Left ventricle myocardium inferior (tissue), 1 donor: ENCODE measurements at regions not wholly inside any gene's neighbourhood (a gene's known extent, or its start where the extent isn't known, plus 50 kb on each side); places are given as distances from the start of the nearest gene placed in this dataset.

Experiments used
- DNase-seq: peaks from one replicate; pipeline ENCODE4 v3.0.0-alpha.2; 2020
- H3K27ac ChIP-seq: fragments of 200-600 bp; replicated peaks from 2 replicates; pipeline ENCODE4 v1.8.0; 2021
- H3K27me3 ChIP-seq: fragments of 200-600 bp; 2 replicates; pipeline ENCODE4 v1.8.0; 2021; ENCODE audit warnings: low read depth
- H3K36me3 ChIP-seq: fragments of 200-600 bp; 2 replicates; pipeline ENCODE4 v1.8.0; 2021
- H3K4me1 ChIP-seq: fragments of 200-600 bp; 2 replicates; pipeline ENCODE4 v1.8.0; 2021
- H3K4me3 ChIP-seq: fragments of 200-600 bp; 2 replicates; pipeline ENCODE4 v1.8.0; 2021; ENCODE audit warnings: mild to moderate bottlenecking, moderate library complexity
- H3K9me3 ChIP-seq: fragments of 200-600 bp; replicated peaks from 2 replicates; pipeline ENCODE4 v1.8.0; 2021
- CTCF ChIP-seq: fragments of 200-600 bp; IDR thresholded peaks from 2 replicates; pipeline ENCODE4 v1.8.0; 2021; ENCODE audit warnings: antibody characterized with exemption, mild to moderate bottlenecking, borderline replicate concordance
- intact Hi-C: fragments of 100-400 bp; cut with micrococcal nuclease; formaldehyde crosslinking; loops from one replicate; pipeline ENCODE4 v1.11.0; 2022
- donor health status: DM: no; HTN: yes; CAD: no; lungs with severe emphysema.

- intact Hi-C loops: no loop called here
- DNase-seq: no peak
- no peaks in the 10 kb centered on the region for H3K36me3 ChIP-seq
- no peak overlapping the region for H3K27ac ChIP-seq
- H3K9me3 ChIP-seq: peaks cover 5% of the 10 kb centered on the region
- no peak for TF ChIP-seq CTCF
- H3K27me3 ChIP-seq: peaks cover 7% of the 10 kb centered on the region
- no peaks in the 10 kb centered on the region for H3K4me1 ChIP-seq
- no peak overlapping the region for H3K4me3 ChIP-seq
These were observed 439.1 kb upstream of the KIF2A start for GRCh38 chr5:61866930-61867329.

- no peaks in the 10 kb centered on the region for H3K36me3 ChIP-seq
- no peak overlapping the region for H3K4me3 ChIP-seq
- no peak for DNase-seq
- no peak for TF ChIP-seq CTCF
- H3K27ac ChIP-seq: no peak overlapping the region
- H3K9me3 ChIP-seq: peaks cover 13% of the 10 kb centered on the region
- peaks cover 7% of the 10 kb centered on the region for H3K27me3 ChIP-seq
- no peaks in the 10 kb centered on the region for H3K4me1 ChIP-seq
- intact Hi-C loops: no loop called here
These were observed 436.7 kb upstream of the KIF2A start for GRCh38 chr5:61869333-61869732.

GRCh38 chr5:61878471-61878870 is 427.5 kb upstream of the KIF2A start:
- Histone ChIP-seq H3K9me3 (no peaks in the 10 kb centered on the region), H3K4me3 (no peak overlapping the region), H3K27ac (no peak overlapping the region), H3K27me3 (peaks cover under 1% of the 10 kb centered on the region), H3K4me1 (no peaks in the 10 kb centered on the region), H3K36me3 (no peaks in the 10 kb centered on the region)
- intact Hi-C loops: no loop called here
- TF ChIP-seq CTCF: no peak
- no peak for DNase-seq

GRCh38 chr5:61881821-61882487 is 424.1 kb upstream of the KIF2A start:
- intact Hi-C loops: no loop called here
- peaks cover 16% of the 10 kb centered on the region for H3K27me3 ChIP-seq
- no peak for DNase-seq
- no peaks in the 10 kb centered on the region for H3K36me3 ChIP-seq
- no peak for TF ChIP-seq CTCF
- H3K4me1 ChIP-seq: no peaks in the 10 kb centered on the region
- no peak overlapping the region for H3K27ac ChIP-seq
- no peaks in the 10 kb centered on the region for H3K9me3 ChIP-seq
- H3K4me3 ChIP-seq: no peak overlapping the region

DNA sequence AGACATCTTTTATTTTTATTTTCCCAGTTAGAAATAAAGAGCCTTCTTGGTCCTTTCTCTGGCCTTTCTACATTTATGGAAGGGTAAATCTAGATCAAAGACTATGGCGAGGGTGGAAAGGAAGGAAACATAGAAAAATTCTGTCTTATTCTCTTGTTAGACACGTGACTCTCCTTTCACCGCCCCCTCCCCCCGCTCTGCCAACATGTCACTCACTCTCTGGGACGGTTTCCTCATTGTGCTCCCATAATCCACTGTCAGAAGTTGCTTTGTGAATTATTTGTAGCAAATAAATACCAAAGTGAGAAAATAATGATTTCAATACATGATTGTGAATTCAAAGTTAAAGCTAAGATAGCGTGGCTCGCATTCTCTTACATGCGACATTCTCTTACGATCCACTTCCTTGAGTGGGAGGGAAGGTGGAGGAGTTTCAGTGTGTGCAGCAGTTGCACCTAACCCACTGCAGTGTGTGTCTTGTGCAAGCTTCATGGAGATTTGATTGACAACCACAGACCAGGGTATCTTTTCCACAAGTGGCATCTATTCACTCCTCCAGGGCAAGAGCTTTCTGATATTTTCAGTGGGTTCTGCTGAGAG is 423.0 kb upstream of the KIF2A start:
- Histone ChIP-seq H3K27ac (no peak overlapping the region), H3K36me3 (no peaks in the 10 kb centered on the region), H3K27me3 (peaks cover 24% of the 10 kb centered on the region), H3K4me1 (no peaks in the 10 kb centered on the region), H3K4me3 (no peak overlapping the region), H3K9me3 (no peaks in the 10 kb centered on the region)
- no peak for TF ChIP-seq CTCF
- intact Hi-C loops: no loop called here
- no peak for DNase-seq
